ENCODE measurements at regions not wholly inside any gene's neighbourhood (a gene's known extent, or its start where the extent isn't known, plus 50 kb on each side); places are given as distances from the start of the nearest gene placed in this dataset.

GRCh38 chr15:68488290-68488689 is 56.3 kb upstream of the ITGA11 start:
- no peak overlapping the region for H2AK5ac ChIP-seq (ENCODE audit: low read depth, low read length)
- no peak overlapping the region for H2AFZ ChIP-seq (replicated peaks; ENCODE audit: low read length, poor library complexity)
- no peak overlapping the region for H2BK20ac ChIP-seq (ENCODE audit: low read depth, low read length)
- no peak overlapping the region for H3K9ac ChIP-seq (ENCODE audit: low read depth, low read length)
- in situ Hi-C loops (cut with MboI; ENCODE audit: low sequenced_read_pairs) (no loop called here), intact Hi-C loops (cut with micrococcal nuclease) (no loop called here), dilution Hi-C loops (cut with HindIII; ENCODE audit: low sequenced_read_pairs, unreplicated experiment) (no loop called here)
- H4K5ac ChIP-seq (ENCODE audit: low read depth, low read length), result no peak overlapping the region
- POLR2A ChIA-PET (ENCODE audit: unreplicated experiment), result no interaction called here
- no peaks in the 10 kb centered on the region for H3K79me1 ChIP-seq (ENCODE audit: low read depth in 1 of 2, low read length in 2 of 2)
- no peaks in the 10 kb centered on the region for H4K20me1 ChIP-seq (ENCODE audit: insufficient read depth, low read length)
- no peak overlapping the region for H3K56ac ChIP-seq (ENCODE audit: extremely low read depth, insufficient read depth, low read length)
- ATAC-seq (ENCODE audit: low read depth), result no peak
- no peak overlapping the region for H3K4me3 ChIP-seq (ENCODE audit: insufficient read depth, low read depth, low read length)
- H3K4me1 ChIP-seq (ENCODE audit: control insufficient read depth, insufficient read depth, low read length), result peaks cover 23% of the 10 kb centered on the region
- TF ChIP-seq ELK1 (IDR thresholded peaks at IDR 0.05; ENCODE audit: borderline replicate concordance, low read depth, low read length), result no peak
- no peak for TF ChIP-seq CTCF (conservative IDR thresholded peaks at IDR 0.05; ENCODE audit: low read depth, low read length)
- TF ChIP-seq MXI1 (IDR thresholded peaks at IDR 0.05; ENCODE audit: borderline replicate concordance, low read depth, low read length), result no peak
- TF ChIP-seq FOS (IDR thresholded peaks at IDR 0.05; ENCODE audit: low read depth, low read length), result no peak
- H3K23ac ChIP-seq (ENCODE audit: low read depth, low read length), result no peak overlapping the region
- H2BK120ac ChIP-seq (ENCODE audit: low read depth, low read length), result no peak overlapping the region
- peaks cover 14% of the 10 kb centered on the region for H3K27me3 ChIP-seq (ENCODE audit: control insufficient read depth, insufficient read depth, low read length)
- no peak for DNase-seq
- CTCF ChIA-PET, result interaction anchor here (0.6 kb wide), 1 partner anchor 192 kb away, joined by 14 read pairs; no protein-coding TSS in a partner anchor
- H2BK5ac ChIP-seq (ENCODE audit: low read depth, low read length, poor library complexity, severe bottlenecking), result no peak overlapping the region
- H2BK15ac ChIP-seq (ENCODE audit: low read depth, low read length), result no peak overlapping the region
- no peak overlapping the region for H3K4ac ChIP-seq (ENCODE audit: low read depth, low read length)
- WGBS, 2 experiments (ENCODE audit: extremely low coverage in 2 of 2, insufficient read length in 1 of 2), result 100% methylated on average over 1 of the region's 5 CpGs; no CpG with 5 or more reads in 1 of the 2 experiments
- no peak overlapping the region for H3K14ac ChIP-seq (replicated peaks; ENCODE audit: low read depth, low read length)
- H4K91ac ChIP-seq (ENCODE audit: insufficient read depth, low read depth, low read length), result no peak overlapping the region
- no peak overlapping the region for H2AK9ac ChIP-seq (replicated peaks; ENCODE audit: low read depth, low read length, poor library complexity)
- H4K8ac ChIP-seq (ENCODE audit: low read depth in 2 of 2, low read length in 2 of 2), result no peak overlapping the region
- no TSS peak for BruUV-seq (replicated peaks)
- no peak overlapping the region for H3K18ac ChIP-seq (ENCODE audit: low read depth, low read length)
- H3K27ac ChIP-seq (ENCODE audit: insufficient read depth, low read length), result no peak overlapping the region
- peaks cover 19% of the 10 kb centered on the region for H3K9me1 ChIP-seq (ENCODE audit: insufficient read depth, low read length)
- H3K9me3 ChIP-seq (ENCODE audit: control insufficient read depth, insufficient read depth, low read length), result no peaks in the 10 kb centered on the region; the same call in 1 of the 2 replicates
- no peak overlapping the region for H3K4me2 ChIP-seq (ENCODE audit: low read depth, low read length)
- H3K36me3 ChIP-seq (ENCODE audit: control insufficient read depth, insufficient read depth, low read length), result no peaks in the 10 kb centered on the region

Measured in IMR-90 (cell line).